OCI-LY3 (cell line): ENCODE measurements at regions not wholly inside any gene's neighbourhood (a gene's known extent, or its start where the extent isn't known, plus 50 kb on each side); places are given as distances from the start of the nearest gene placed in this dataset.

Experiments
- CTCF ChIP-seq: fragments of 200-600, 300-600 bp; sonication (generic); IDR thresholded peaks from 2 replicates; pipeline ENCODE4 v1.5.1; 2014; ENCODE audit warnings: antibody characterized with exemption, low read length, low read depth
- EZH2phosphoT487 ChIP-seq: fragments of 200-600 bp; shearing (Covaris generic); IDR thresholded peaks from 2 replicates; pipeline ENCODE4 v1.6.1; 2018; ENCODE audit warnings: antibody characterized with exemption, mixed run types, low read depth

- no peak for TF ChIP-seq CTCF
- TF ChIP-seq EZH2phosphoT487 = no peak
Measured at GRCh38 chr12:16946704-16947103, 340.7 kb upstream of the LMO3 start.
